Stimulated activated naive B cell treated with anti-CD40 and anti-IgM and Interleukin-4, amounts not matched to agents 10 μg/mL and 1 μg/mL and 100 μg/mL, for 72 hours (primary cell): ENCODE measurements at regions not wholly inside any gene's neighbourhood (a gene's known extent, or its start where the extent isn't known, plus 50 kb on each side); places are given as distances from the start of the nearest gene placed in this dataset.
A peak's percentile ranks its signal among the peaks of the same experiment; 100 is the strongest.

Experiments used
- ATAC-seq, 2 donors: fragments of 150-1000 bp; cut with Tn5 transposase; replicated peaks; 2 replicates each; pipeline ENCODE4 v1.10.0; 2021; ENCODE audit warnings: moderate library complexity in 1 of 2
- DNase-seq: peaks from one replicate; pipeline ENCODE4 v3.0.0; 2021
- H3K27ac Mint-ChIP-seq: one replicate; pipeline ENCODE4 v1.8.0; 2022; ENCODE audit warnings: mild to moderate bottlenecking, mixed read lengths
- H3K27me3 Mint-ChIP-seq, 2 donors: one replicate each; pipeline ENCODE4 v1.8.0; 2022; ENCODE audit warnings: mixed read lengths in 2 of 2
- H3K36me3 Mint-ChIP-seq, 2 donors: one replicate each; pipeline ENCODE4 v1.8.0; 2022; ENCODE audit warnings: mixed read lengths in 2 of 2, mild to moderate bottlenecking in 1 of 2
- H3K4me1 Mint-ChIP-seq, 2 donors: one replicate each; pipeline ENCODE4 v1.8.0; 2022; ENCODE audit warnings: mixed read lengths in 2 of 2, mild to moderate bottlenecking in 1 of 2
- H3K4me3 Mint-ChIP-seq, 2 donors: one replicate each; pipeline ENCODE4 v1.8.0; 2022; ENCODE audit warnings: mild to moderate bottlenecking in 2 of 2, mixed read lengths in 2 of 2, moderate library complexity in 1 of 2
- H3K9me3 Mint-ChIP-seq, 2 donors: one replicate each; pipeline ENCODE4 v1.8.0; 2022; ENCODE audit warnings: mixed read lengths in 2 of 2, mild to moderate bottlenecking in 1 of 2

DNA sequence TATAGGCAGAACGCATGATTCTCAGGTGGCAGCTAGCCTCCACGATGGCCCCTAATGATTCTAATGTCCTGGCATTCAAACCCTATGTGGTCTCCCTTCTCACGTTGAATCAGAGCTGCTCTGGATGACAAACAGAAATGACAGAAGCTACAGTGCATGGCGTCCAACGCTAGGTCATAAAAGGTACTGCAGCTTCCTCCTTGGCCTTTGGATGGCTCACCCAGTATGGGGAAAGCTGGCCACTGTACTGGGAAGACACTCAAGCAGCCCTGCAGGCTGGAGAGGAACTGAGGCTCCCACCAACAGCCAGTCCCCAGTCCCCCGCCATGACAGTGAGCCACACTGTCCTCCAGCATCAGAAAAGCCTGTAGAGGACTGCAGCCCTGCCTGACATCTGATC is 286.3 kb downstream of the FAM43A start:
- no peaks in the 10 kb centered on the region for H3K36me3 Mint-ChIP-seq
- H3K27me3 Mint-ChIP-seq, result peaks cover 9 to 10% of the 10 kb centered on the region in 2 donors
- H3K27ac Mint-ChIP-seq, result no peak overlapping the region
- peaks cover 20 to 24% of the 10 kb centered on the region in 2 donors for H3K4me1 Mint-ChIP-seq
- no peak for DNase-seq
- H3K9me3 Mint-ChIP-seq, result no peaks in the 10 kb centered on the region
- no peak for ATAC-seq
- H3K4me3 Mint-ChIP-seq, result no peak overlapping the region

DNA sequence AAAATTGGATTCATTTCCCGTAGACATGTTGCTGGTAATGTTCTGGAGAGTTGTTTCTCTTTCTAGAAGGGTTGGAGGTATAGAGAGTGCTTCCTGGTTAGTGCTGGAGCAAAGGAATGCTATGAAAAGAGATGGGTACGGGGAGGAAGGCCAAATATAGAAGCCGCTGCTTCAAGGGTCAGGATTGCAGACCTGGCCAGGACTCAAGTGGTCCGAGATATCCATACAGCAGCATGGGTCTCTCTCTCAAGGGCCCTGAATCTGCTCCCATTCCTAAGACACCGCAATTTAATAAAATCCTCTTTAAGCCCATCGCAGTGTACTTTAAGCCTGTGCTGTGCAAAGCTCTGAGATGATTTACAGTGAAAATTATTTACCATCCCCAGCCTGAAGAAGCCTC is 287.0 kb downstream of the FAM43A start:
- H3K27ac Mint-ChIP-seq, result no peak overlapping the region
- H3K4me1 Mint-ChIP-seq, result peaks cover 20 to 25% of the 10 kb centered on the region in 2 donors
- no peak overlapping the region for H3K4me3 Mint-ChIP-seq

DNA sequence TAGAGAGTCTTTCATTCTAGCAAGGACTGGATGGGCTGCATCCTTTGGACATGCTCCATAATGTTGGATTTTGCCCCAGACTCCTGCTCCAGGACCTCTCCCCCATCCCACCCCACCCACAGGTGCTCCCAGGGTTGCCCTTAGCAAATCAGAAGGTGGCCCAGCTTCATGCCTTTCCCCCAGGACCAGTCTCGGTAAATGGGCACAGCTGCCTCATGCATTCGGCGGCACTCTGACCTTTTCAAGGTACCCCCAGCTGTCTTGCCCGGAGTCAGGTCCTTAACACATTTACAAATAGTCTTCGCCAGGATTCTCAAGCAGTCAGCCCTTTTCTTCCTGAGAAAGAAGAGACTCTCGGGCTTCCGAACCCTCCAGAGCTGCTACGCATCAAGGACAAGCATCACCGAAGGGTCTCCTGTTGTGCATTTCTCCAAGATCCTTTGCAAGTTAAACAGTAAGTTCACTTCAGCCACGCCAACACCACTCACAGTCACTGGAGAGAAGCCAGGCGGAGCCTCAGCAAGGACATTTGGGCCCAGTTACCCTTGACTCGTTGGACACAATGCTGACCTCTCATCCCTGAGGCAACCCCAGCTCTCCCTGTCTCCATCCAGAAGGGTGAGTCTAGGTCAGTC is 287.8 kb downstream of the FAM43A start:
- Mint-ChIP-seq H3K4me3 (no peak overlapping the region), H3K4me1 (peaks cover 20 to 25% of the 10 kb centered on the region in 2 donors), H3K9me3 (no peaks in the 10 kb centered on the region), H3K36me3 (no peaks in the 10 kb centered on the region), H3K27me3 (peaks cover 0 to 4% of the 10 kb centered on the region in 2 donors), H3K27ac (no peak overlapping the region)
- ATAC-seq (no peak), DNase-seq (no peak)

More for the DNA sequence above, 287.0 kb downstream of the FAM43A start:
- Mint-ChIP-seq H3K27me3 (peaks cover 5 to 7% of the 10 kb centered on the region in 2 donors), H3K36me3 (no peaks in the 10 kb centered on the region), H3K9me3 (no peaks in the 10 kb centered on the region)
- DNase-seq (no peak), ATAC-seq (no peak)

DNA sequence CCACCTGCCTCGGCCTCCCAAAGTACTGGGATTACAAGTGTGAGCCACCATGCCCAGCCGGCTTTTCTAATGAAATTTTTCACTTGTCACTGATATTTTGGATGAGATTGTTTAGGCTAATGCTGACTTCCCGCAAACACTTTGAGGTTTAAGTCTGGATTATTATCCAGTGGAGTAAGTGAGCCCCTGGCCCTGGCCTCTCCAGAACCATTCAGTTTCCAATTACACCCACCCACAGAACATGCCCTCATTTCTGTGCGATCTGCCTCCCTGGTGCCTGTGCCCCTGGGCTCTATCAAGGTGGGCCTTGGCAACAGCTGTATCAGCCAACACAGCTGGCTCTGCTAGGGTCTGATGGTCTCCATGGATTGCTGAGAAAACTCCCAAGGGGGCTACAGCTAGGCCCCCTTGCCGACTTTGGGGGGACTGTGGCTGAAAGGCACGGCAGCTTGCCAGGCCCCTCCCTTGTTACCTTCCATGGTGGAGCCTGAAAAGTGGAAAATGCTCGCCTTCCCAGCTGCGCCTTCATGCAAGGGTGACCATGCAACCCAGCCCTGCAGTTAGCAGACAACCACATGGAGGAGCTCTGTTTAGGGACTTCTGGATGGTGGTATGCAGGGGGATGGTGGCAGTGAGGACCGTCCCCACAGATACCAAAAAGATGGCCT is 288.9 kb downstream of the FAM43A start:
- H3K36me3 Mint-ChIP-seq, result no peaks in the 10 kb centered on the region
- H3K27ac Mint-ChIP-seq, result no peak overlapping the region
- H3K4me3 Mint-ChIP-seq, result no peak overlapping the region
- H3K27me3 Mint-ChIP-seq, result peaks cover 4% of the 10 kb centered on the region in 2 donors
- peaks cover 20 to 25% of the 10 kb centered on the region in 2 donors for H3K4me1 Mint-ChIP-seq
- ATAC-seq (no peak), DNase-seq (no peak)
- H3K9me3 Mint-ChIP-seq, result no peaks in the 10 kb centered on the region

DNA sequence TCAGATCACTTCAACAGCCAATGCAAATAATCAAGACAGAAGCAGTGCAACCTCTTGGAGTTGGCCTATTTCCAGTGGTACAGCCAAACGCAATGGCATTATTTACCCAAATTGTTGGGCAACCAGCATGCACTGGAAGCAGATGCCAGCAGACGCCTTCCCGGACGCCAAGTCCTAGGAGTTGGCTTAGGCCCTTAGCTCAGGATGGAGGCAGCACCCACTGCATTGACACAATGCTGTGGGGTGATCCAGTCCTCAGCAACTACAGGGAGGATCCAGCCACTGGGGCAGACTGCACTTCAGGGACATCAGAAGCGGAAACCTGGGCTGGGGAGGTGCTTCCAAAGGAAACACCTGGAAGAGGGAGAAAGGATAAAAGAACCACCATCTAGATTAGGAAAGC is 290.4 kb downstream of the FAM43A start:
- Mint-ChIP-seq H3K9me3 (no peaks in the 10 kb centered on the region), H3K4me1 (peaks cover 20 to 25% of the 10 kb centered on the region in 2 donors), H3K27me3 (peaks cover 4 to 6% of the 10 kb centered on the region in 2 donors), H3K27ac (peak overlapping the region; percentile 75), H3K4me3 (no peak overlapping the region), H3K36me3 (no peaks in the 10 kb centered on the region)
- no peak for DNase-seq
- ATAC-seq, result peak in 1 of 2 donors; percentile 1

DNA sequence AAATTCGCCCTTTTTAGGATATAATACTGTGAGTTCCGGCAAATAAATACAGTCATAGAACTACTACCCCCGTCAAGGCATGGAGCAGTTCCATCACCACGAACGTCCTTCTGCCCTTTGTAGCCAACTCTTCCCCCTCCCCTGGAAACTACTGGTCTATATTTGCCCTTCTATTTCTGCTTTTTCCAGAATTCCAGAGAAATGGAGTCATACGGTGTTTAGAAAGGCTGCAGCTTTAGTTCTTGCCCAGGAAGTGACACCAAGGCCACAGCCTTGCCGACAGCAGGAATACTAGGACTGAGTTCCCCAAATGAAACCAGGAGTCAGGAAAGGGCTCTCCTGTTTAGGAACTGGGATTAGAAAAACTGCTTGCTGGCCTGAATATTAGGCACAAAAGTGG is 291.2 kb downstream of the FAM43A start:
- H3K27ac Mint-ChIP-seq, result no peak overlapping the region
- no peak overlapping the region for H3K4me3 Mint-ChIP-seq
- peaks cover 20 to 25% of the 10 kb centered on the region in 2 donors for H3K4me1 Mint-ChIP-seq

DNA sequence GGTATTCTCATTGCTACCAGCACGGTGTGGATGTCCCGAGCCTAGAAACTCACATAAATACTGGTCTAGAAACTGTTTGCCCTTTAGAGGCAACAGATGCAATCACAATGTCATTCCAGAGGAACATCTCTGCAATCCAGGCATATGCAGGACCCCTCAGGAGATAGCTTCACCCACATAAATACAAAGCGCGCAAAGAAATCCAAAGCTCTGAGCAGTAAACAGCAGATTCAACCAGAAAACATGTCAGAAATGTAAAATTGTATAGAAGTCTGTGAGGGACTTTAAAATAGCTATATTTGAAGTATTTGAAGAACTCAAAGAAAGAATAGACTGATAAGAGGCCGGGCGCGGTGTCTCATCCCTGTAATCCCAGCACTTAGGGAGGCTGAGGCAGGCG is 291.7 kb downstream of the FAM43A start:
- DNase-seq (no peak), ATAC-seq (no peak)
- H3K36me3 Mint-ChIP-seq, result peaks cover 1 to 2% of the 10 kb centered on the region in 2 donors

More for the DNA sequence above, 291.2 kb downstream of the FAM43A start:
- Mint-ChIP-seq H3K36me3 (peaks cover 0 to 1% of the 10 kb centered on the region in 2 donors), H3K27me3 (peaks cover 6 to 7% of the 10 kb centered on the region in 2 donors), H3K9me3 (no peaks in the 10 kb centered on the region)
- DNase-seq (no peak), ATAC-seq (no peak)

DNA sequence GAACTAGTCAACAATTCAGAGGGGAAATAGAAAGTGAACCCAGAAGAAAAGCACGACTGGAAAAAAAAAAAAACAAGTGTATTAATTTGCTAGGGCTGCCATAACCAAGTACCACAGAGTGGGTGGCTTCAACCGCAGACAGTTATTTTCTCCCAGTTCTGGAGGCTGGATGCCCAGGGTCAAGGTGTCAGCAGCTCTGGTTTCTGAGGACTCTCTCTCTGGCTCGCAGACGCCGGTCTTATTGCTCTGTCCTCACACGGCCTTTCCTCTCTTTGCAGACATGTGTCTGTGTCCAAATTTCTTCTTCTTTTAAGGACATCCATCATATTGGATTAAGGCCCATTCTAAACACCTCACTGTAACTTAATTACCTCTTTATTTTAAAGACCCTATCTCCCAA is 291.8 kb downstream of the XXYLT1 start:
- Mint-ChIP-seq H3K4me1 (peaks cover 20 to 25% of the 10 kb centered on the region in 2 donors), H3K27ac (no peak overlapping the region), H3K36me3 (peaks cover 1 to 3% of the 10 kb centered on the region in 2 donors), H3K27me3 (peaks cover 15 to 24% of the 10 kb centered on the region in 2 donors), H3K9me3 (peaks cover 0 to 4% of the 10 kb centered on the region in 2 donors), H3K4me3 (no peak overlapping the region)
- DNase-seq (no peak), ATAC-seq (no peak)

More for the DNA sequence above, 291.7 kb downstream of the FAM43A start:
- Mint-ChIP-seq H3K27ac (no peak overlapping the region), H3K4me1 (peaks cover 20 to 25% of the 10 kb centered on the region in 2 donors), H3K4me3 (no peak overlapping the region), H3K9me3 (peaks cover 0 to 3% of the 10 kb centered on the region in 2 donors), H3K27me3 (peaks cover 8 to 10% of the 10 kb centered on the region in 2 donors)

DNA sequence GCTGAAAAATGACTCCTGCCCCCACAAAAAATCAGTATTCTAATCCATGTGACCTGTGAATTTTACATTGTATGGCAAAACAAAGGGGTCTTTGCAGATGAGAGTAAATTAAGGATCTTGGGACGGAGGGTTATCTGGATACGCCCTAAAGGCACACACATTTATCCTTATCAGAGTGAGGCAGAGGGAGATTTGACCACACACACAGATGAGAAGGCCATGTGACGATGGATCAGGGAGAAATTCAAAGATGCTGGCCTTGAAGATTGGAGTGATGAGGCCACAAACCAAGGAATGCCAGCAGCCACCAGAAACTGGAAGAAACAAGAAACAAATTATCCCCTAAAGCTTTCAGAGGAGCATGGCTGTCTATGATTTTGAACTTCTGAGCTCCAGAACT is 288.5 kb downstream of the XXYLT1 start:
- peaks cover 8 to 14% of the 10 kb centered on the region in 2 donors for H3K4me1 Mint-ChIP-seq
- H3K27ac Mint-ChIP-seq, result no peak overlapping the region
- peaks cover 31 to 42% of the 10 kb centered on the region in 2 donors for H3K27me3 Mint-ChIP-seq
- H3K9me3 Mint-ChIP-seq, result peaks cover 0 to 4% of the 10 kb centered on the region in 2 donors
- H3K36me3 Mint-ChIP-seq, result peaks cover 1 to 3% of the 10 kb centered on the region in 2 donors
- no peak overlapping the region for H3K4me3 Mint-ChIP-seq
- ATAC-seq, result no peak
- no peak for DNase-seq

DNA sequence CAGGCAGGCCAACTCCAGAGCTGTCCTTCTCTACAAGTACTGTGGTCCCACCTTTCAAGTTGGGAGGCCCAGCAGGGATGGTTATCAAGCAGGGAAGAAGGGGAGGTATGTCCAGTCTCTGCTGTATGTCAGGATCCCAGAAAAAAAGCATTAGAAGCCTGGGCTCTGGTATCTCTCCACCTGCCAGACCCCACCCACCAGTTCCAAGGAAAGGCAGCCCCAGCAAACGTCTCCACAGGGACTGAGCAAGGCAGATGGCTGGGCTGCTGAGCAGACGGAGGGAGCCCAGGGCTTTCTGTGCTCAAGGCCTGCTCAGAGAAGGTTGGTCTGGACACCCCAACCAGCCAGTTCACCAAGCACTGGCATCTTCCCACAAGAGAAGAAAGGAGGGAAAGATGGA is 287.8 kb downstream of the XXYLT1 start:
- peaks cover 8 to 14% of the 10 kb centered on the region in 2 donors for H3K4me1 Mint-ChIP-seq
- peaks cover 31 to 45% of the 10 kb centered on the region in 2 donors for H3K27me3 Mint-ChIP-seq
- ATAC-seq (no peak), DNase-seq (no peak)
- H3K27ac Mint-ChIP-seq, result no peak overlapping the region
- H3K9me3 Mint-ChIP-seq, result peaks cover 0 to 4% of the 10 kb centered on the region in 2 donors
- H3K36me3 Mint-ChIP-seq, result peaks cover 1 to 3% of the 10 kb centered on the region in 2 donors
- H3K4me3 Mint-ChIP-seq, result no peak overlapping the region

DNA sequence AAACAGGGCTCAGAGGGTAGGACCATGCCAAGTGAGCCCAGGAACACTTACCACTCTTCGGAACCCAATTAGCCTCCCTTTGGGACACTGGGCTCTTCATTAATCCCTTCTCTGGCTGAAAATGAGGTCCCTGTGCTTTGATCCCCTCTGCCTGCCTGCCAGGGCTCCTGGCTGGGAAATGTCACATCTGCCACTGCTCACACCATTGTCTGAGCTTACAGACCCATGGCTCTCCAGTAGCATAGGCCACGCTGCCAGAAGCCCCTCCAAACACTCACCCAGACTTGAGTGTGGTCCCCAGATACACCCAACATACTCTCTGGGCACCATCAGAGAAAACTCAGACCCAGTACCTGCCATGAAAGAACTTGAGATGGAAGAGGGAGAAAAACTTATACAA is 287.3 kb downstream of the XXYLT1 start:
- ATAC-seq, result no peak
- no peak overlapping the region for H3K4me3 Mint-ChIP-seq

DNA sequence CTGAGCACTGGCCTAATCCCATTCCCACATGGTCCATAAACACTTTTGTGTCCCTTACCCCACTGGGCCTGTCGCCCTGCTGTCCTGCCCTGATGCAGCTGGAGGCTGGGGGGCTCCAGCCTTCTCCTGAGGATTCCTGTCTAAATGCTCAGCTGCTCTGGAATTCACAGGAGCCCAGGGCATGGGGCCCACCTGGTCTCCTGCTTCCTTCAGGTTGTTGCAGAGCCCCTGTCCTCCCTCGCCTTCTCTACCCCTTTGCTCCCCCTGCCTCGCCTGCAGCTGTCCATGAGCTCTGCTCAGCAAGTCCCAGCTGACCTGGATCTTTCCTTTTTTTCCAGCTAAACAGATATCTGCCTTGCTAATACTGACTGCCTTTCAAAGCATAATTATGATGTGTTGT is 286.9 kb downstream of the XXYLT1 start:
- H3K36me3 Mint-ChIP-seq, result peaks cover 1 to 3% of the 10 kb centered on the region in 2 donors
- H3K4me3 Mint-ChIP-seq, result no peak overlapping the region
- H3K4me1 Mint-ChIP-seq, result peaks cover 8 to 14% of the 10 kb centered on the region in 2 donors
- ATAC-seq (no peak), DNase-seq (no peak)
- H3K27ac Mint-ChIP-seq, result no peak overlapping the region
- H3K27me3 Mint-ChIP-seq, result peaks cover 31 to 47% of the 10 kb centered on the region in 2 donors
- H3K9me3 Mint-ChIP-seq, result peaks cover 0 to 4% of the 10 kb centered on the region in 2 donors

More for the DNA sequence above, 287.3 kb downstream of the XXYLT1 start:
- DNase-seq, result no peak
- Mint-ChIP-seq H3K27me3 (peaks cover 31 to 47% of the 10 kb centered on the region in 2 donors), H3K4me1 (peaks cover 8 to 14% of the 10 kb centered on the region in 2 donors), H3K36me3 (peaks cover 1 to 3% of the 10 kb centered on the region in 2 donors), H3K9me3 (peaks cover 0 to 4% of the 10 kb centered on the region in 2 donors), H3K27ac (no peak overlapping the region)

DNA sequence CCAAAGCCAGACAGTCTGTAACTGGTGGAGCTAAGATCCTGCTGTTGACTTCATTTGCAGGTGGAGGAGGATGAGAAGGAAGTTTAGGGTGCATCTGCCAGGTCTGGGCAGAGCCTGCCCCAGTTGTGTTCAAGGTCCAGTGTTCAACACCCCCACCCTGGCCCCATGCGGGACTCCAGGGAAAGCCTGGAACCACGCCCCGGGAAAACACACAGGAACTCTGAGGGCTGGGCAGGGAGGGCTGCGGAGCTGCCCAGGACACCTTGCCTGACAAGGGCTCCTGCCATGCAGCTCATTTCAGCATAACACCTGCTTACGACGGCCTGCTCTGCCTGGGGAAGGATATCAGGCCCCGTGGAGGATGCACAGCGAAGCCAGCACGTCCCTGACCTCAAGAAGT is 286.3 kb downstream of the XXYLT1 start:
- no peak overlapping the region for H3K4me3 Mint-ChIP-seq
- no peak overlapping the region for H3K27ac Mint-ChIP-seq
- peaks cover 31 to 42% of the 10 kb centered on the region in 2 donors for H3K27me3 Mint-ChIP-seq
- peaks cover 0 to 4% of the 10 kb centered on the region in 2 donors for H3K9me3 Mint-ChIP-seq
- ATAC-seq (no peak), DNase-seq (no peak)
- peaks cover 8 to 14% of the 10 kb centered on the region in 2 donors for H3K4me1 Mint-ChIP-seq
- H3K36me3 Mint-ChIP-seq, result peaks cover 1 to 3% of the 10 kb centered on the region in 2 donors

DNA sequence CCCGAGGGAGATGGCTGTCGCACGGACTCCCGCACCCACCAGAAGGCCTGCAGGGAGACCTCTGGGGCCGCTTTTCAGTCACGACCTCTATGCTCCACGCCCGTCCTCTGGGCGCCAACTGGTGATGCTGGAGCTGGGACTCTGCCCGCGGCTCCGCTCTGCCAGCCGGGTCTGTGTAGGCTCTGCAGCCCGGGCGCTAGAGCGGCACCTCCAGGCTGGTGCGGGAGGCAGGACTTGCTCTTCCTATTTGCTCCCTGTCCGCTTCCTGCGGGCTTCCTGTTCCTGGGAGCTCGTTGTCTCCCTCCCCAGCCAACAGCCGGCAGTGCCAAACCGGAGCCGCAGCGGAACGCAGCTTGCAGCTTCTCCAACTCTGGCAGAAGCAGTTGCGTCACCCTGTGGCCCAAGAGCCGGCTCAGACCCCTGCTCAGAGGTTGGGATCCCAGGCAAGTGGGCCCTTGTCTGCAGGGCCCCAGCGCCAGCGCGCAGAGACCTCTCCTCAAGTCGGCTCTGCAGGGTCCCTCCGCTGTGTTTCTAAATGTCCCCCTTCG is 285.9 kb downstream of the XXYLT1 start:
- Mint-ChIP-seq H3K27me3 (peaks cover 31 to 41% of the 10 kb centered on the region in 2 donors), H3K4me3 (peak overlapping the region in 1 of 2 donors; percentile 38), H3K4me1 (peaks cover 8 to 14% of the 10 kb centered on the region in 2 donors), H3K9me3 (peaks cover 0 to 4% of the 10 kb centered on the region in 2 donors), H3K27ac (no peak overlapping the region), H3K36me3 (peaks cover 1 to 3% of the 10 kb centered on the region in 2 donors)
- DNase-seq (no peak), ATAC-seq (peak; percentile 33 to 38)
